ENCODE measurements at regions not wholly inside any gene's neighbourhood (a gene's known extent, or its start where the extent isn't known, plus 50 kb on each side); places are given as distances from the start of the nearest gene placed in this dataset.

DNA sequence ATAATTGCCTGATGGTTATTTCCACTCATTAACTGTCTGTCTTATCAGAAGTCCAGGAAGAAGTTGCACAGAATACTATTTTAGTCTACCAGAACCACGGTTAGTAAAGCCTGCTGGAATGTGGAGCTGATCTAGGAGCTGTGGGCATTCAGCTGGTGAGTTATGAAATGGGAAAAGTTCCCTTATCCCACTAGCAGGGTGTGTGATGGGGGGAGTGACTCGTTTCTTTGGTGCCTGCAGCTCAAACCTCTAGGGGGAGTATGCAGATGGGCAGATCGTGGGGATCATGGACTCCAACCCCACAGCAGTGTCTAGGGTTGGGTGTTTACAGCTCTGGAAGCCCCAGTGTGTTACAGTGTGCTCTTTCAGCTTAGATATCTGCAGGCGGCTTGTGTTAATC is 305.7 kb upstream of the BOD1L1 start:
- Histone ChIP-seq H3K23me2 (ENCODE audit: low read depth, low read length) (no peaks in the 10 kb centered on the region), H3K56ac (replicated peaks; ENCODE audit: insufficient read length, low read depth, low read length) (no peak overlapping the region), H3K9me3 (ENCODE audit: insufficient read depth in 2 of 2, low read depth in 1 of 2, low read length in 1 of 2) (no peaks in the 10 kb centered on the region), H2BK20ac (ENCODE audit: low read length) (no peak overlapping the region), H3K27ac (ENCODE audit: low read depth, low read length) (no peak overlapping the region), H4K5ac (ENCODE audit: insufficient read length, low read depth, low read length) (no peak overlapping the region), H2AFZ (ENCODE audit: low read length) (no peak overlapping the region), H4K91ac (replicated peaks; ENCODE audit: insufficient read length, low read length) (no peak overlapping the region), H2BK12ac (ENCODE audit: low read depth, low read length) (no peak overlapping the region), H4K20me1 (replicated peaks in 1 of 2; ENCODE audit: control insufficient read depth in 1 of 2, insufficient read depth in 2 of 2, low read length in 2 of 2) (no peaks in the 10 kb centered on the region), H2BK5ac (ENCODE audit: low read depth, low read length) (no peak overlapping the region), H3K79me2 (ENCODE audit: control insufficient read depth in 1 of 2, insufficient read depth in 2 of 2, low read length in 2 of 2) (no peaks in the 10 kb centered on the region), H3K9ac (replicated peaks in 1 of 4; ENCODE audit: extremely low read depth in 1 of 4, low read depth in 3 of 4, low read length in 3 of 4) (no peak overlapping the region), H3K27me3 (replicated peaks in 1 of 4; ENCODE audit: control insufficient read depth in 3 of 4, extremely low read depth in 1 of 4, insufficient read depth in 3 of 4, low read length in 3 of 4) (no peaks in the 10 kb centered on the region), H2BK120ac (replicated peaks; ENCODE audit: low read depth, low read length) (no peak overlapping the region), H3K18ac (ENCODE audit: extremely low read depth, low read length) (no peak overlapping the region), H3K79me1 (ENCODE audit: low read depth, low read length) (no peaks in the 10 kb centered on the region), H3K4me3 (ENCODE audit: extremely low read depth in 1 of 4, insufficient read depth in 2 of 4, low read depth in 3 of 4, low read length in 4 of 4) (no peak overlapping the region), H2AK5ac (ENCODE audit: low read depth, low read length) (no peak overlapping the region), H3K4me2 (ENCODE audit: insufficient read depth in 1 of 2, low read depth in 2 of 2, low read length in 2 of 2) (no peak overlapping the region), H4K8ac (ENCODE audit: extremely low read depth, insufficient read depth, low read length) (no peak overlapping the region), H3K23ac (ENCODE audit: insufficient read length) (no peak overlapping the region), H2BK15ac (ENCODE audit: low read length) (no peak overlapping the region), H3K4me1 (replicated peaks in 1 of 4; ENCODE audit: control insufficient read depth in 3 of 4, insufficient read depth in 4 of 4, low read length in 3 of 4) (no peaks in the 10 kb centered on the region), H3K36me3 (ENCODE audit: control insufficient read depth in 2 of 4, insufficient read depth in 4 of 4, low read length in 3 of 4) (no peaks in the 10 kb centered on the region), H3K4ac (replicated peaks; ENCODE audit: insufficient read length, low read depth, low read length) (no peak overlapping the region), H3K14ac (ENCODE audit: insufficient read length) (no peak overlapping the region)
- ChIA-PET CTCF (ENCODE audit: partially characterized antibody) (interaction anchor here (0.8 to 1.1 kb wide), 6 partner anchors 9 to 278 kb away, joined by 3 to 4 read pairs (median 4); no protein-coding TSS in a partner anchor), POLR2A (ENCODE audit: partially characterized antibody) (interaction anchor here (1.1 kb wide), 1 partner anchor 8 kb away, joined by 3 read pairs; no protein-coding TSS in a partner anchor)
- TF ChIP-seq, protein P1, sequence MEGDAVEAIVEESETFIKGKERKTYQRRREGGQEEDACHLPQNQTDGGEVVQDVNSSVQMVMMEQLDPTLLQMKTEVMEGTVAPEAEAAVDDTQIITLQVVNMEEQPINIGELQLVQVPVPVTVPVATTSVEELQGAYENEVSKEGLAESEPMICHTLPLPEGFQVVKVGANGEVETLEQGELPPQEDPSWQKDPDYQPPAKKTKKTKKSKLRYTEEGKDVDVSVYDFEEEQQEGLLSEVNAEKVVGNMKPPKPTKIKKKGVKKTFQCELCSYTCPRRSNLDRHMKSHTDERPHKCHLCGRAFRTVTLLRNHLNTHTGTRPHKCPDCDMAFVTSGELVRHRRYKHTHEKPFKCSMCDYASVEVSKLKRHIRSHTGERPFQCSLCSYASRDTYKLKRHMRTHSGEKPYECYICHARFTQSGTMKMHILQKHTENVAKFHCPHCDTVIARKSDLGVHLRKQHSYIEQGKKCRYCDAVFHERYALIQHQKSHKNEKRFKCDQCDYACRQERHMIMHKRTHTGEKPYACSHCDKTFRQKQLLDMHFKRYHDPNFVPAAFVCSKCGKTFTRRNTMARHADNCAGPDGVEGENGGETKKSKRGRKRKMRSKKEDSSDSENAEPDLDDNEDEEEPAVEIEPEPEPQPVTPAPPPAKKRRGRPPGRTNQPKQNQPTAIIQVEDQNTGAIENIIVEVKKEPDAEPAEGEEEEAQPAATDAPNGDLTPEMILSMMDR (IDR thresholded peaks at IDR 0.05; ENCODE audit: control extremely low read depth in 1 of 3, insufficient read depth in 1 of 3, low read depth in 1 of 3, low read length in 3 of 3) = peak in 2 of 3 experiments; percentile 37 to 48; a peak in 3 of 4 replicates
- TF ChIP-seq GTF2F1 (IDR thresholded peaks at IDR 0.05; ENCODE audit: borderline replicate concordance, low read depth, low read length) (no peak), CHD1 (IDR thresholded peaks at IDR 0.05; ENCODE audit: low read depth, low read length) (no peak), RXRA (IDR thresholded peaks at IDR 0.05; ENCODE audit: insufficient read depth, low read depth, low read length) (no peak), RAD21 (IDR thresholded peaks at IDR 0.05 in 1 of 2, conservative IDR thresholded peaks at IDR 0.05 in 1 of 2; ENCODE audit: low read depth in 2 of 2, low read length in 2 of 2) (peak; percentile 18 to 51; a peak in 3 of 4 replicates)
- DNase-seq (ENCODE audit: low read depth in 1 of 2, low spot score in 2 of 2) (no peak), FAIRE-seq (no peak)
- WGBS, 2 experiments (ENCODE audit: extremely low coverage in 1 of 2, insufficient coverage in 1 of 2, insufficient read length in 1 of 2, insufficient replicate concordance in 2 of 2, low coverage in 1 of 2, low lambda C conversion rate in 2 of 2, missing lambda C conversion rate in 1 of 2) = 86% methylated on average over 4 of the region's 4 CpGs; no CpG with 5 or more reads in 1 of the 2 experiments

Data from H1 (cell line).